T follicular helper cell (primary cell): ENCODE measurements at regions not wholly inside any gene's neighbourhood (a gene's known extent, or its start where the extent isn't known, plus 50 kb on each side); places are given as distances from the start of the nearest gene placed in this dataset.

Experiments
- DNase-seq: peaks from one replicate; pipeline ENCODE4 v3.0.0-alpha.2; 2020; ENCODE audit warnings: low read depth

DNA sequence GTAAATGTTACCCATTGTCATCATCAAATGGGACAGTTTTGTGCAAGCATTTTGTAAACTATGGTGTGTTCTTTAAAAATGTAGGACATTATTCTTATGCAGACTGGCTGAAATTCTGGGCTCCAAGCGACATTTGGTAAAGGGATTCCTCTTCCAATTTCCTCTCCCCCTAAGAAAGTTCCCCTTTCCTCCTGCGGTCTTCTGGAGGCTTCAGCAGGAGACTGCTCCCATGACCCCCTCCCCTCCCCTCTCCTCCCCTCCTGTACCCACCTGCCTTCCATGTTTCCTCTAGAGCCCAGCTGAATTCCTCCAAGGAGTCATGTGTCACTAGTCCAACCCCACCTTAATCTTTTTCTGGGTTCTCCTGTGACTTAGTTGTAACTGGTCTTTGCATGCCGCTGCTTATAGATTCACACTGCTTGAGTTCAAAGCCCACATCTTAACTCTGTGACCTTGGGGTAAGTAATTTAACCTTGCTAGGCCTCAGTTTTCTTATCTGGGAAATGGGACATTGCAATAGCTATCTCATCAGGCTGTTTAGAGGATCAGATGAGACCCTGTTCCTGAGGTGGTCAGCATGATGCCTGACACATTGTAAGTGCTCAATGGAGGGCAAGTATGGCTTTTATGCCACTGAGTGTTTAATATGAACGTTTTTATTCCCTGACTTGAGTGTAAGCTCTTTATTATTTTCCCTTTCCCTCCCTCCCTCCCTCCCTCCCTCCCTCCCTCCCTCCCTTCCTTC lies 69.9 kb upstream of the WDR26 start:
- no peak for DNase-seq

DNA sequence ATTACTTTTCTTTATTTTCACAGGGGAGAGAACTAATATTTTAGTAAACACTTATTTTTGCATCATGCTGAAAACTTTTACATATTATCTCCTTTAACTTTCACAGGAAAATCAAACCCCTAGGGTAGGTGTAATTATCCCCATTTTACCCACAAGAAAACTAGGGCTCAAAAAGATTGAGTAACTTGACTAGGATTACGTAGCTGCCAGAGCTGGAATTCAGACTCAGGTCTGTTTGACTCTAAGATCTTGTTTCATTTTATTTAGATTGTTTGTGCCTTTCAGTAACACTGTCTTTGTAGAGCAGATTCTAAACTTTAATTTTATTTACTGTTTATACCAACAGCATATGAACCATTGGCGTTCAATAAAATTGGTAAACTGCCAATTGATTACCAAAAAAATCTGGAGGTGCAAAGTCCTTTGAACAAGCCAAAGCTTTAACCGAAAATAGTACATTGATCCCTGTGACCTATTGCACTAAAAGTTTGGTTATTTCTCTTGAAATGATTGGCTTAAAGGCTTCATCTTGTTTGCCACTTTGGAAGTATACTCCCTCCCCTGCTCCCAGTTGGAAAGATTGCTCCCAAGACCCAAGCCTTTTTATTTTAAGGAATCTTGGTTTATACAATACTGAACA lies 71.0 kb upstream of the WDR26 start:
- no peak for DNase-seq

DNA sequence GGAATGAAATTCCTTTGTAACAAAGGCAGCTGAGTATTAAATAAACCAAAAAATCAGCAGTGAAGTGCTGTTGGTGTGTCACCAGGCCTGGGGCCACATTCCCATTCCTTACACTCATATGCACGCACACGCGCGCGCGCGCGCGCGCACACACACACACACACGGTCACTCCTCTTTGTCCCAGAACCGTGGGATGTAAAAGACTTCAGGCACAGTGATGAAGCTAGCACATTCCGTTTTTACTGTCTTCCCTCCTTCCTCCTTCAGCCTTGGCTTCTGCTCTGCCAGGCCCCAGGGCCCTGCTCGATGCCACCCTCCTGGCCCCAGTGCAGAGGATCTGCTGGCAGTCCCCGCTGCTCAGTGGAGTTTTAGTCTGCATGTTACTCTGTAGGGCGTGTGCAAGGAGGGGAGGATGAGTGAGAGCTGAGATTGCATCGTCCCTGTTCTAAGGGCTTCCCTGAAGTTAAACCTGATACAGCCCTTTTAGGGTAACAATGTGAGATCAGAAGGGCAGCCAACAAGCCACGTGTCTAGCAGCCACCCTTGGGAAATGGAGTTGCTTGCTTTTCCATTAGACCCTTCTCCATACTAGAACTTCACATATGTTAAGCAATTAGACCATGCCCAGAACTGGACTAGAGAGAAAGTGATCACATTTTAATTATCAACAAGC lies 71.7 kb upstream of the WDR26 start:
- no peak for DNase-seq

DNA sequence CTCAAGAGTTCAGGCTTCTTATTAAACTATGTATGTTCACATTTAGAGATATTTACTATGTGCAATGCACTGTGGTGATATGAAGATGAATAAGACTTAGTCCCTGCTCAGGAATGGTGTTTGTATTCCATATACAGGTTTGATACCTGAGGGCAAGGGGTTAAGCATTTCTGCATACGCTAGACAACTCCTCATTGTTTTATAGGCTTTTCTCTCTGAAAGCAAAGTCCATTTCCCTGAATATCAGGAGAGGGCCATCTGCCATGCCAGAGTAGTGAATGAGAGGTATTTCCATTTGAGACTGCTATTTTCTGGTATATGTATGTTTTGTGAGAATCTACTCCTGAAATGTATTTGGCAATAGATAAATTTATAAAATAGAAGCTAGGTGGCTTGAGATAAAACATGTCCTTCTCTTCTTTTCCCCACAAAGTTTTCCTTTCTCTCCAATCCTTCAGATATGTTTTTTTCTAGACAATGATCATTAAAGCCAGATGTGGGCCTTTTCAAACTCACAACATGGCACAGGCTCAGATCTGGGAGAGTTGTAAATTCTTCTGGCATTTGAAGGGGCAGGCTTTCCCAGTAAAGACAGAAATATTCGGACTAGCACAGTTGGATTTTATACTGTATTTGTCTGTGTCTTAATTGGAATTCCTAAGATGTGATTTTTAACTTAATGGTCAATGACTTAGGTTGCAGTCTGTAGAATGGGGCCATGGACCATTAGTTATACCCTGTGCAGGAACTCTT lies 73.3 kb upstream of the WDR26 start:
- DNase-seq: no peak

DNA sequence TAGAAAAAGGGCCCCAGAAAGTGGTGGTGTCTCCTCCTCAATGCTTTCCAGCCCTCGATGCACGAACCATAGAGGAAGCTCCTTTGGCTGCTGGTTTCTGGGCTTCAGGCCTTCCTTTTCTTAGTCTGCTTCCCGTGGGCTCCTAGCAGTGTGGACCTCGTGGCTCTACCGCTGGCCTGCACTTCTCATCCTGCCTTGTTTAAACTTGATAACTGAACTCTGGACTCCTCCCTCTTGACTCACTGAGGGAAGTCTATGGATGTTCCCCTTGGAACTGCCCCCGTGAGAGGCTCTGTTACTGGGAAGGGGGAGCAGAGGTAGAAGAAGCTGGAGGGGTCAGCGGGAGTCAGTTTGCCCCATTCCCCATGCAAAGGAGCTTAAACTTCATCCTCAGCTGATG lies 75.3 kb upstream of the WDR26 start:
- no peak for DNase-seq

DNA sequence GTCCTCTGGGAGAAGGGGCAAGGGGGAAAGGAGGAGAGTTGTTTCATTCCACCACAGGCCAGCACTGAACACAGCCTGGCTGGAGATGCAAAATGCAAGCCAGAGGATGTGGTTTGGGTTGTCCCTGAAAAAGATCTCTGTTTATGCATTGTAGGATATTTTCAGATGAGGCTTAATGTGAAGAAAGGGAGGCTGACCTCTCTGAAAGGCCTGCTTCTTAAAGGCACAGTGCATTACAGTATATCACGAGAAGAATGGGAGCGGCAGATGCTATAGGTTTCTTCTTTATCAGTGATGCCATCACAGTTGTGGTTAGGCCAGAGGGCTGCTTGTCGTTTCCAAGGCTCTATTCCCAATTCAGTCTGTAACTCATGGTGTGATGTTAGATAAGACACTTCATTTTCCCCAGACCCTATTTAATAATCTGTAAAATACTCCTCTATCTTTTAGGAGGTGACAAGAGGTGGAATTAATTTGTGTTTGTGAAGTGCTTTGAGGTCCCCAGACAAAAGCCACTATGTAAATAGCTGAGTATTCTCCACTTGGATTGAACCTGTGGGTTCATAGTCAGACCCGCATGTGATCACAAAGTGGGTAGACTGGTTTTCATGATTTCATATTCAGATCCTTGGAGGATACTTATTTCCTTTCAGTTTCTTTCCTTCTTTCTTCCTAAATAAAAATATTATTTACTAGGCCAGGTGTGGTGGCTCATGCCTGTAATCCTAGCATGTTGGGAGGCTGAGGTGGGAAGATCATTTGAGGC lies 76.5 kb upstream of the WDR26 start:
- DNase-seq: no peak

DNA sequence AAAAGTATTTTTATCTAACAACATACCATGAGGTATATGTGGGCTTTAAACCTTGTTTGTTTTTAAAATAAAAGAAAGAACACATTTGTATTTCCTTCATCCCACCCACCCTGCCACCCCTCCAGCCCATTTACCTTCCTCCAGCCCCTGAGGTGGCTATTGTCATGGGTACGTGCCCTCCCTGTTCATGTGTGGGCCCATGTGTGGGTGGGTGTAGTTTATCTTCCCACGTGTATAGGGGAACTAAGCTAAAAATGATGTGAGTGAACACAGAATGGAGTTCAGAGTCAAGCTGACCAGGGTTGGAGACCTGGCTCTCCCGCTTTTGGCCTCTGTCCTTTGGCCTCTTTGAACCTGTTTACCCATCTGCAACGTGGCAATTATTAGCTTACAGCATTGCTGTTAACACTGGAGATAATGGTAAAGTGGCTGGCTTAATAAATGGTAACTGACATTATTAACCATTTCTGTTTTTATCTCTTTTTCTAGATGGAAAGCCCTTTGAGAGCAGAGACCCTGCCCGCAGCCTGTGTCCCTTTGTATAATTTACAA lies 78.1 kb upstream of the WDR26 start:
- no peak for DNase-seq

DNA sequence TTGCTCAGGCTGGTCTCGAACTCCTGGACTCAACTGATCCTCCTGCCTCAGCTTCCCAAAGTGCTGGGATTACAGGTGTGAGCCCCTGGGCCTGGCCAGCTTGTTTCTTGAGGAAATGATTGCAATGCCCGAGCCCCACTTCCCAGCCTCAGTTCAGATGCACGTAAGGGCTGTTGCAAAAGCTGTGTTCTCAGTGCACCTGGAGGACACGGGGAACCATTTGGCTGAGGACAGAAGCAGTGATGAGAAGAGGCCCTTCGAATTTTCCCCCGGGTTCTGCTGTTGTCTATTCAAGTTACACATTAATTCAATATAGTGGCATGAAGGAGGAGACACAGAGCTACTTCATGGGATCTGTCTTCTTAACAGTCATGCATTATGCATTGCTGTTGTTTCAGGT lies 78.8 kb upstream of the WDR26 start:
- DNase-seq: no peak

DNA sequence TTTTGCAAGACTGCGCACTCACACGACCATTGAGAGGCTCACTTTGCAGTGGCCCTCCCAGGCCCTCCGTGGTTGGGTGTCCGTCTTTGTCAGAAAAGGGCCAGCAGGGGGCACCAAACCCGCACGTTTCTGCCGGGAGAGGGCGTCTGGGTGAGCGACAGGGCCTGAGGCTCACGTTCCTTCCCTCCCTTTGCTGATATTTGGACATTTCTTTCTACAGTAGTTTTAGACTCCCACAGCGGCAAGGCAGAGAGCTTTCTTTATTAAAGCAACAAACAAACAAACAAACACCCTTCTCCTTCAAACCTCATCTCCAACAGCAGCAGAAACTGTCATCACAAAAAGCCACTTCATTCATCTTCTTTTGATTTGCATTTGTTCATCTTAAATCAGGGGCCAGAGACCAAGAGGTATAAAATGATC lies 79.2 kb upstream of the WDR26 start:
- peak; percentile 71 for DNase-seq

DNA sequence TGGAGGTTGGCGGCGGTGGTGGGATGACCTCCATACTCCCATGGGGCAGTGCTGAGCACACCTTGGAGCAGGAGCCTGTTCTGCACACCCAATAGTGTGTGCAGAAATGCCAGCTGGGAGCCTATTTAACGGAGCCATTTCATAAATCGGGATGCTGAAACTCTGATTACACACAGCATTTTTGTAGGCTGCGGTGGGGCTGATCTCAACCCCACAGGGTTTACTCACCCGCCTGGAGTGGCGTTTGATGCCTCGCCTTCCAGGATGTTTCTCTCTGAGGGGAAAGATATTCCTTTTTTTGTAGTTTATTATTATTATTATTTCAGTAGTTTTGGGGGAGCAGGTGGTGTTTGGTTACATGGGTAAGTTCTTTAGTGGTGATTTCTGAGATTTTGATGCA lies 82.6 kb upstream of the WDR26 start:
- no peak for DNase-seq

DNA sequence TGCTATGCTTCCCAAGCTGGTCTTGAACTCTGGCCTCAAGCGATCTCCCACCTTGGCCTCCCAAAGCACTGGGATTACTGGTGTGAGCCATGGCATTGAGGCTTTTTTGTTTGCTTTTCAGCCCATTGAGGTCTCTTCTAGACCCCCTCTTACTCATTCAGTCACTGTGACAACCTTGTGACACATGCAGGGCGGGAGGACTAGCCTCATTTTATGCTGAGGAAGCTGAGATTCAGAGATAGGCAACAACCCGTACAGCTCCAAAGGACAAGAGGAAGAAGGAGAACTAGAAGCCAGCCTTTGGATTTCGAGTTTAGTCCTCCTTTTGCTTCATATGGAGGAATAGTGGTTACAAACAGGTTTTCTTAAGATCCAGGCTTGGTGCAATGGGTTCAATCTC lies 83.9 kb upstream of the WDR26 start:
- no peak for DNase-seq

DNA sequence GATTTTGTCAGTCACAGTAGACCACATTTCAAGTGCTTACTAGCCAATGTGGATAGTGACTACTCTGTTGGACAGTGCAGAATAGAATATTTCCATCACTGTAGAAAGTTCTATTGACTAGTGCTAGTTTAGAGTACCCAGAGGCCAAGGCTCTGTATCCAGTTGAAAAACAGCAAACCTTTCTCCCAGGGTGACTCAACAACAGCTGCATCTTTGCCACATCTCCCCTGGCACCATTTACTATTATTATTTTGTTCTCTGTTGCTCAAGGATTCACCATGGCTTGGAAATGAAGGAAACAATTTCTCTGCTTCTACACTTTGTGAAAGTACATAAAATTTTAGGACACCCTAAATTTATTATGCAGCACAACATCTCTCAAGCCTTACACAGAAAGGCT lies 85.3 kb upstream of the WDR26 start:
- DNase-seq: no peak

DNA sequence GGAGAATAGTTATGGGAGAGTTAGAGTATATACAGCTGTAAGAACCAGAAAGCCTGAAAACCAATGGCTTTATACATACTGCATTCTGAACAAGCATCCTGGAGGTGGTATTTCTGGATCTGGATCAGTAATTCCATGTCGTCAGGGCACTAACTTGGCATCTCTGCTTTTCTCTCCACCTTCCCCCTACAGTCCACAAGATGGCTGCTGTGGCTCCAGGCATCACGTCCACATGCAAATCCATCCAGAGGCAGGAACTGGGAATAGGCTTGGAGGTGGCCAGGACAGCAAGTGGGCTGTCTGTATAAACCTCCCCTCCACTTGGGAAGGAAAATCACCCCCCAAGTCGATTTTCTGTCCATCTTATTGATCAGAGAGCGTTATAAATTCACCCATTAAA lies 86.2 kb upstream of the WDR26 start:
- no peak for DNase-seq

DNA sequence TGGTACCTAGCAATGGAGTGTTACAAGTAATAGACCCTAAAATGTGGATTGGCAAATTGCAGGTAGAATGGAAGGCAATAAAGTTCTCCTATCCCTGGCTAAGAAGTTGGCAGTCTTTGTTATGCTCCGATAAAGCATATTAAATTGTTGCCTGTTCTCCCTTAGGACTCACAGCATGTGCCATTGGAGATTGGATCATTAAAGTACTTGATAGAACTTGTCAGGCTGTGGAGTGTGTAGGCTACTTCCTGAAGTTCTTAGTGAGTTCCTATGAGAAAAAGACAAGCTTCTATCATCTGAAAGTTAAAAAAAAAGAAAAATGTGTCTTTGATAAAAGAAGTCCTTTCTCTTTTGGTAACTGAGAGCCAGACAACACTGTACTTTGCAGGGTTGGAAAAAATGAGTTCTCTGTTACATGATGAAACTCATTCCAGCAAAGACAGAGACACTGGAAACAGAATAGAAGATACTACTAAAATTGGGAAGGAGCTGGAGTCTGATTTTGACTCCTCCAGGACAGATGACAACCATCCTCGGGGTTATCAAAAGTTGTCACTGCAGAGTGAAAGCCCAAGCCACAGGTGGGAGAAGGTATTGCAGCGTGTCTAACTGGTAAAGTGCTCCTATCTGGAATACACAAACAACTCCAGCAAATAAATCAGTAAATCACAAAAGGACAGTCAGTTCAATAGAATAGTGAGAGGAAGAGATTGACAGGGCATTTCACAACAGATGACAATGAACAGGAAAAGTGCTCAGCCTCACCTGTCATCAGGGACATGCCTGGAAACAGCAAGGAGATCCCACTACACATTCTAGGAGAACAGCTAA lies 87.5 kb upstream of the WDR26 start:
- no peak for DNase-seq

DNA sequence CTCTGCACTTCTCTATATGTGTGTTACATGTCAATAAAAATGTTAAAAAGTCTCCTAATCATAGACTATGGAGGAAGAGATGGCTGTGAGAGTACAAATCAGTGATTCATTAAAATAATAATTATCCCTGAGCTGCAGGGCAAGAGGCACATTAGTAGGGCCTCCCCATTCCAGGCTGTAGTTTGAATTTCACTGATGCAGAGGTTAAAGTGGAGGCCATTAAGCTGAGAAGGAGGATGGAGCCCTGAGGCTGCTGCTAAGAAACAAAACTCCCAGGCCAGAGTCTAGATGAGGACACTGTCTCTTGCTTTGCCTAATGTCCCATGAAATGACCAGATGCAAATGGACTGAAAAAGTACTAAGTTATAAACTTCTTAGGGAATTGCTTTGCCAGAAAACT lies 89.1 kb upstream of the WDR26 start:
- DNase-seq: no peak

DNA sequence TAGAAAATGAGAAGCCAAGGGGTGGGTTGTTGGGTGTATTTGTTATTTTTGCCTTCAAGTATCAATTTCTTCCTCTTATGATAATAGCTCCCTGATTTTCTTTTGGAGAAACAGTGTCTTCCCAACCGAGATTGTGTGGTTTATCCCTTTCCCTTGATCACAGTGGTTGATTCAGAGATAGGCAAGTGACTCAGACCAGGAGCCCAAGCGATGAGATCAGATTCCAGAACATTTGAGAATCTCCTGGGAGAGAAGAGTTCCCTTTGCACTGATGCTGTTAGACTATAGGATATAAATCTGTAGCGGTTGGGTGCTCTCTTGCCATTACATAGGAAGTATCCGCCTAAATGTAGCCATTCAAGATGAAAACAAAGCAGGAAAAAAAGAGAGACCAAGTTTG lies 90.1 kb upstream of the WDR26 start:
- DNase-seq: no peak

DNA sequence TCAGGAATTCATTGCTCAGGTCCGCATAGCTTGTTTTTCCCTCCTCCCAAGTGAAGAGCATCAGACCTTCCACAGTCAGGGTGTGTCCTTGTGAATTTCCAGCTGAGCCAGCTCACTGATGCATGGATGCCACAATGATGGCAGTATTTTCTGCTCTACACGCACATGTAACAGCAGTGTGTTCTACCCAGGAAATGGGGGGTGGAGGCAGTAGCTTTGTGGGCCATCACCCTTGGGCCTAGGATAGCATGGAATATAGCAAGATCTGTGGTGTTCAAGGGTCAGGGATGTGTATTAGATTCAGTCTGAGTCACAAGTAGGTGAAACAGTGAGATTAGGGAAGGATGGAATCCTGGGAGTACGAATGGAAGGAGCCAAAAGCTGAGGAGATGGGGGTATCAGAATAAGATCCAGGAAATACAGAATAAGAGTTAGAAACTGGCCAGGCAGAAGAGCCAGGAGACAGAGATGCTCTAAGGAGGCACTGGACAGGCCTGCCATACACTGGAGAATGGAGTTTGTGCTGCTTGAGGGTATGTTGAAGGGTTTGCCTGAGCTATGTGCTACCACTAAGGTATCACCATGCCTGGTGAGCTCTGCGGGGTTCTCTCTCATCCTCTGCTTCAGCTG lies 90.6 kb upstream of the CNIH3 start:
- no peak for DNase-seq

DNA sequence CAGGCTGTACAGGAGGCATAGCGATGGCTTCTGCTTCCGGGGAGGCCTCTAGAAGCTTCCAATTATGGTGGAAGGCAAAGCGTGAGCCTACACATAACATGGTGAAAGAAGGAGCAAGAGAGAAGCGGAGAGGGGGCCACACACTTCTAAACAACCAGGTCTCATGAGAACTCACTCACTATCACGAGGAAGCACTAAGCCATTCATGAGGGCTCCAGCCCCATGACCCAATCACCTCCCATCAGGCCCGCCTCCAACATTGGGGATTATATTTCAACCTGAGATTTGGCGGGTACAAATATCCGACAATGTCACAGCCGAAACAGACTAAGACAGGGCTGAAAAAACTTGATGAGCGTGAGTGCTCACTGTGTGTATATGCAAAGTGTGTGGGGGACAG lies 89.3 kb upstream of the CNIH3 start:
- no peak for DNase-seq

DNA sequence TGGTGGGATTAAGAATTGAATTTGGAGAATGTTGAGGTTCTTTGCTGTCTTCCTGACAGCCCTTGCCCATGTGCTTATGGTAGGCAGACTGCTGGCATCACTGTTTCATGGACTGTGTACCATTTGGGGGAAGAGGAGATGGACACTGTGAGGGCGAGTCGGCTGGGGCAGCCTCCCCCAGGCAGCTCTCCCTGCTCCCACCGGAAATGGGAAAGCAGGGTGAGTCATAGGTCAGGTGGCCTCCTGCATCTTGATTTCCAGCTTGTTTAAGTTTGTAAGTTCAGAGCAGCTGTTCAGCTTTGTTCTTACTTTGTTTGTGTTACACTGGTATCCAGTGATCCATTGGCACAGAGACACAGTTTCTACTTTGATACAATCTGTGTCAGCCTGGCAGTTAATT lies 87.2 kb upstream of the CNIH3 start:
- no peak for DNase-seq

DNA sequence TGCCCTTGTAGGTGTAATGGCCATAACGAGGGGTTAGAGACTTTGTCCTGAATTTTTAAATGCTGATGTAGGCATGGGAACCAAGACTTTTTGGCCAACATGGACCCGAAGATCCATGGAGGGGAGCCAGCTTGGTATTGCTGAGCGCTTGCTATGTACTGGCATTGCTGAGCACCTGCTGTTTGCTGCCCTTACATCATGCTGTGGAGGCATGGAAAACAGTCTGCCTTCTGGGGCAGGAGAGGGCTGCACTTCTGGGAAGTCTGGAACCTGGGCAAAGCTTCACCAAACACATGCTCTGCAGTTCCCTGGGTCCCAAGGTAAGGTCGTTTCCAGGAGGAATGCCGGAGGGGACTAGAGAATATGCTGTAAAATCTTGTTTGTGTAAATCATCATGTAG lies 86.3 kb upstream of the CNIH3 start:
- DNase-seq: no peak
